Nephron progenitor cell (in vitro differentiated cells): ENCODE measurements at regions not wholly inside any gene's neighbourhood (a gene's known extent, or its start where the extent isn't known, plus 50 kb on each side); places are given as distances from the start of the nearest gene placed in this dataset.
A peak's percentile ranks its signal among the peaks of the same experiment; 100 is the strongest.

Experiments used
- DNase-seq: peaks from one replicate; pipeline ENCODE4 v3.0.0; 2021
- H3K27ac Mint-ChIP-seq: 2 replicates; pipeline ENCODE4 v1.8.0; 2021; ENCODE audit warnings: mild to moderate bottlenecking, moderate library complexity, mixed read lengths
- H3K27me3 Mint-ChIP-seq: 2 replicates; pipeline ENCODE4 v1.8.0; 2021; ENCODE audit warnings: mild to moderate bottlenecking, low read depth, mixed read lengths; ENCODE audit not compliant: poor library complexity
- H3K36me3 Mint-ChIP-seq: 2 replicates; pipeline ENCODE4 v1.8.0; 2021; ENCODE audit warnings: low read depth, mixed read lengths
- H3K4me1 Mint-ChIP-seq: 2 replicates; pipeline ENCODE4 v1.8.0; 2021; ENCODE audit warnings: mixed read lengths
- H3K4me3 Mint-ChIP-seq: 2 replicates; pipeline ENCODE4 v1.8.0; 2021; ENCODE audit warnings: mild to moderate bottlenecking, moderate library complexity, mixed read lengths
- H3K9me3 Mint-ChIP-seq: 2 replicates; pipeline ENCODE4 v1.8.0; 2021; ENCODE audit warnings: mild to moderate bottlenecking, moderate library complexity, mixed read lengths
- TF ChIP-seq, protein P1 (sequence below): fragments of 200-600 bp; sonication (generic); IDR thresholded peaks from 2 replicates; pipeline ENCODE4 v1.5.0; 2021; ENCODE audit warnings: antibody characterized with exemption

DNA sequence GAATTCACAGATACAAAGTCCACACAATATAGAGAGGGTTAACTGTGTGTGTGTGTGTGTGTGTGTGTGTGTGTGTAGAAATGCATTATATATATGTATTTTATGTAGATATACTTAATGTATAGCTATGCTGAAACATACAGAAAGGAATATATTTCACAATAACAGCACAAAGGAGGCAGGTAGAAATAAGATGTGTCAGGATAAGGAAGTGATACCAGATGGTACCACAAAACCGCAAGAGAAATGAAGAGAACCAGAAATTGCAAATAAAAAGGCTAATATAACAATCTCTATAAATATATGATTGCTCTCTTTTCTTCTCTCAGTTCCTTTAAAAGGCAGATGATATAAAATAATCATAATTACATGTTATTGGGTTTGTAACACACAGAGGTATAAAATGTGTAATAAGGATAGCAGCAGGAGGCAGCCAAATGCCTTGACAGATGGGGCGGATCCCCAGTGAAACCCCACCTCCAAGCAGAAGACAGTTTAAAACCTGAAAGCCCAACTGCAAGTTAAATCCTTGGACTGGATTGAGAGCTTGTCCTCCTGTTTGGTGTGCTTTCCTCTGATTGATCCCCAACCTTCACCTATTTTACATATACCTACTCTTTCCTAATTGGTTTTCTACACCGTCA lies 365.4 kb upstream of the C16orf82 start:
- Mint-ChIP-seq H3K9me3 (peaks cover 32% of the 10 kb centered on the region), H3K4me3 (no peak overlapping the region), H3K36me3 (peaks cover 8% of the 10 kb centered on the region), H3K27ac (no peak overlapping the region), H3K27me3 (peaks cover 11% of the 10 kb centered on the region), H3K4me1 (peaks cover 10% of the 10 kb centered on the region)
- TF ChIP-seq, protein P1, sequence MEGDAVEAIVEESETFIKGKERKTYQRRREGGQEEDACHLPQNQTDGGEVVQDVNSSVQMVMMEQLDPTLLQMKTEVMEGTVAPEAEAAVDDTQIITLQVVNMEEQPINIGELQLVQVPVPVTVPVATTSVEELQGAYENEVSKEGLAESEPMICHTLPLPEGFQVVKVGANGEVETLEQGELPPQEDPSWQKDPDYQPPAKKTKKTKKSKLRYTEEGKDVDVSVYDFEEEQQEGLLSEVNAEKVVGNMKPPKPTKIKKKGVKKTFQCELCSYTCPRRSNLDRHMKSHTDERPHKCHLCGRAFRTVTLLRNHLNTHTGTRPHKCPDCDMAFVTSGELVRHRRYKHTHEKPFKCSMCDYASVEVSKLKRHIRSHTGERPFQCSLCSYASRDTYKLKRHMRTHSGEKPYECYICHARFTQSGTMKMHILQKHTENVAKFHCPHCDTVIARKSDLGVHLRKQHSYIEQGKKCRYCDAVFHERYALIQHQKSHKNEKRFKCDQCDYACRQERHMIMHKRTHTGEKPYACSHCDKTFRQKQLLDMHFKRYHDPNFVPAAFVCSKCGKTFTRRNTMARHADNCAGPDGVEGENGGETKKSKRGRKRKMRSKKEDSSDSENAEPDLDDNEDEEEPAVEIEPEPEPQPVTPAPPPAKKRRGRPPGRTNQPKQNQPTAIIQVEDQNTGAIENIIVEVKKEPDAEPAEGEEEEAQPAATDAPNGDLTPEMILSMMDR: no peak
- no peak for DNase-seq

DNA sequence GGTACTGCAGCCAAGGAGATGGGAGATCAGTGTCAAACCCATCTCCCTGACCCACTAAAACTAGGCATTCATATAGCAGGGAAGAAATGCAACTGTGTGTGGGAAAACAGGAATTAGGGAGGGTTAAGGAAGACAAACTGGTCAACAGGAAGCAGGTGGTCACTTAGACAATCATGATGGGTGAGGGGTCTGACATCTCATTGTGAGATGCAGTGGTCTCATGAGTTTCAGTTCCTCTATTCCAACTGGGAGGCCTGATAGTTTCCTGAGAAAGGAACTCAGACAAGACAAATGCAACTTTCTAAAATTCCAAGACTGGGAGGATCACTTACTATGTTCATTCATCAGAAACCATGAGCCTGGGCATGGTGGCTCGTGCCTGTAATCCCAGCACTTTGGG lies 361.4 kb upstream of the C16orf82 start:
- TF ChIP-seq, protein P1: no peak
- H3K4me1 Mint-ChIP-seq: peaks cover 11% of the 10 kb centered on the region
- H3K4me3 Mint-ChIP-seq: no peak overlapping the region
- no peak overlapping the region for H3K27ac Mint-ChIP-seq
- H3K9me3 Mint-ChIP-seq: peaks cover 15% of the 10 kb centered on the region
- peaks cover 15% of the 10 kb centered on the region for H3K27me3 Mint-ChIP-seq
- no peak for DNase-seq
- H3K36me3 Mint-ChIP-seq: peaks cover 2% of the 10 kb centered on the region

DNA sequence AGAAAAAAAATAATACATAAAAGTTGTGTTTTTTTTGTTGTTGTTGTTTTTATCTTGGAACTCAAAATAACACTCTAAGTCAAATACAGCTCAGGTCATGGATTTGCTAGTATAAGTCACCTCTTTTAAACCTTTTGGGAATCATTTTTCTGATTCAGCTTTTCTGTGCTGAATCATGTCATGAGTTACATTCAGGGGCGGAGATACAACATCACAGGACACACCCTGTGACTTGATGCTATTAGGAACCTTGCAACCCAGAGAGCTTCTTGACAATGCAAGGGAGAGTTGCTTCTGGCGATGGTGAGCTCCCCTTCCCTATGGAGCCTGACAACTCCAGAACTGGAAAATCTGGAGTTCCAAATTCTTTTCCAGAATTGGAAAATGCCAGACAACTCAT lies 358.3 kb upstream of the C16orf82 start:
- DNase-seq: no peak
- Mint-ChIP-seq H3K4me3 (no peak overlapping the region), H3K9me3 (no peaks in the 10 kb centered on the region), H3K4me1 (peaks cover 23% of the 10 kb centered on the region), H3K27me3 (peaks cover 12% of the 10 kb centered on the region), H3K27ac (no peak overlapping the region), H3K36me3 (no peaks in the 10 kb centered on the region)
- TF ChIP-seq, protein P1: no peak

DNA sequence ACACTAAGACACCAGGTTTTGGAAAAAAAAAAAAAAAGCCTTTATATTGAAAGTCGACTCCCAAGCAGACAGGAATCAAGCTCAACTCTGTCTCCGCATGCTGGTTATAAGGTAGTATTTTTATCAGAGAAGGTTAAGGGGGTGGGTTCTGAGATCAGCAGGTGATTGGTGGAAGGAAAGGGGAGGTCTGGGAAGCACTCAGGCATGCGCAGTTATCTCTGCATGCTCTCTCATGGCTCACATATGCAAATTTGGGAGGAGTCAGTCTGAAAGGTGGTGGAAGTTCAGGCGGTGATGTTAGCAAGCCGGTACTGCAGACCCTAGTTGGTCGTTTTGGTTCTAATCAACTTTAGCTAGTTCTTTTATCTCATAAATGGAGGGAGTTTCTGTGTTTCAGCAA lies 357.6 kb upstream of the C16orf82 start:
- H3K36me3 Mint-ChIP-seq: no peaks in the 10 kb centered on the region

DNA sequence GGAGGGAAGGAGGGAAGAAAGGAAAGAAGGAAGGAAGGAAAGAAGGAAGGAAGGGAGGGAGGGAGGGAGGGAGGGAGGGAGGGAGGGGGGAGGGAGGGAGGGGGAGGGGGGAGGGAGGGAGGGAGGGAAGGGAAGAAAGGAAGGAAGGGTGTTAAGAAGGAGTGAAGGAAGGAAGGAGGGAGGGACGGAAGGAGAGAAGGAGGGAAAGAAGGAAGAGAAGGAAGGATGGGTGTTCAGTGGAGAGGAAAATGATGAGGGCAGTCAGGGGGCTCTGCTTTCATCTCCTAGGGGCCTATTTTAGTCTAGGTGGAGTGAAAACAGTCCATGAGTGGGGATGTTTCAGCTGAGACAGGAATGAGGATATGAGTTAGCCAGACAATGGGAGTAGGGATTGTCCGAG lies 357.0 kb upstream of the C16orf82 start:
- Mint-ChIP-seq H3K36me3 (no peaks in the 10 kb centered on the region), H3K9me3 (no peaks in the 10 kb centered on the region), H3K4me3 (no peak overlapping the region), H3K27me3 (peaks cover 12% of the 10 kb centered on the region), H3K27ac (no peak overlapping the region), H3K4me1 (peaks cover 36% of the 10 kb centered on the region)
- no peak for DNase-seq
- TF ChIP-seq, protein P1: no peak

More for the DNA sequence above, 357.6 kb upstream of the C16orf82 start:
- TF ChIP-seq, protein P1: no peak
- no peak overlapping the region for H3K27ac Mint-ChIP-seq
- no peaks in the 10 kb centered on the region for H3K9me3 Mint-ChIP-seq
- H3K4me1 Mint-ChIP-seq: peaks cover 30% of the 10 kb centered on the region
- H3K27me3 Mint-ChIP-seq: peaks cover 12% of the 10 kb centered on the region
- DNase-seq: no peak
- no peak overlapping the region for H3K4me3 Mint-ChIP-seq

DNA sequence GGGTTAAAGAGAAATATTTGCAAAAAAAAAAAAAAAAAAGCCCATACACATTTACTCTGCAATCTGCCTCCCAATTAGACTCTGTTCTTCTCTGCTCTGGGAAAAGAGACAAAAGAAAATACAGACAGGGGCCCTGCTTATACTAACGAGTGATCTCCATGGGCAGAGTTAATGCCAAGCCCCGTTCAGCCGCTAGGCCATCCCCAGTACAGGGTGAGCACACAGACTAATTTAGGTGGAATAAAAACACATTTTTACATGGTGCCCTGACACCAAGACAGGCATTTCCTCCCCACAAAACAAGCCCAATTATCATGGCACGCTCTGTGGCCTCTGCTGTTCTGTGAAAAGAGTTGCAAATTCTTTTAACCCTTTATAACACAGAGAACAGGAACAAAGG lies 356.3 kb upstream of the C16orf82 start:
- peak overlapping the region; percentile 34 for H3K27ac Mint-ChIP-seq
- H3K9me3 Mint-ChIP-seq: no peaks in the 10 kb centered on the region
- no peak overlapping the region for H3K4me3 Mint-ChIP-seq
- H3K4me1 Mint-ChIP-seq: peaks cover 37% of the 10 kb centered on the region
- peaks cover 12% of the 10 kb centered on the region for H3K27me3 Mint-ChIP-seq
- H3K36me3 Mint-ChIP-seq: no peaks in the 10 kb centered on the region
- TF ChIP-seq, protein P1: no peak
- DNase-seq: no peak
